Stomach (tissue), 8 donors: ENCODE measurements at regions not wholly inside any gene's neighbourhood (a gene's known extent, or its start where the extent isn't known, plus 50 kb on each side); places are given as distances from the start of the nearest gene placed in this dataset.

ENCODE experiments used
- DNase-seq, 2 donors: peaks; one replicate each; pipeline versions ENCODE4 v3.0.0 to v3.0.0-alpha.2; 2013 to 2019
- H3K27ac ChIP-seq, 5 donors: fragments of 200-600 bp in 4 of 5; sonication (generic) in 4 of 5; one replicate each; pipeline ENCODE4 v1.5.1; 2013 to 2019; ENCODE audit warnings: mild to moderate bottlenecking in 1 of 5, moderate library complexity in 1 of 5
- H3K27me3 ChIP-seq, 3 donors: fragments of 200-600 bp; sonication (generic); one replicate each; pipeline ENCODE4 v1.5.1; 2017 to 2019; ENCODE audit warnings: mixed run types in 1 of 3
- H3K36me3 ChIP-seq, 4 donors: fragments of 200-600 bp; sonication (generic); 1 replicate in 3 of 4; 2 replicates in 1 of 4; pipeline ENCODE4 v1.5.1; 2016 to 2019
- H3K4me1 ChIP-seq, 4 donors: fragments of 200-600 bp; sonication (generic); one replicate each; pipeline ENCODE4 v1.5.1; 2016 to 2019
- H3K4me3 ChIP-seq, 4 donors: fragments of 200-600 bp; sonication (generic) in 3 of 4; one replicate each; pipeline ENCODE4 v1.5.1; 2016 to 2019; ENCODE audit warnings: mild to moderate bottlenecking in 1 of 4
- H3K9me3 ChIP-seq, 4 donors: fragments of 200-600 bp; sonication (generic); one replicate each; pipeline ENCODE4 v1.5.1; 2016 to 2019
- CTCF ChIP-seq, 7 experiments: fragments of 450-650 bp in 4 of 7; fragments of 200-600 bp in 3 of 7; sonication (generic) in 3 of 7; IDR thresholded peaks; one replicate each; pipeline ENCODE4 v1.5.1; 2016 to 2019; ENCODE audit warnings: antibody characterized with exemption in 7 of 7, control low read depth in 2 of 7, mild to moderate bottlenecking in 1 of 7
- EP300 ChIP-seq: sonication (generic); formaldehyde crosslinking; IDR thresholded peaks from one replicate; pipeline ENCODE4 v1.6.1; 2017; ENCODE audit warnings: antibody characterized with exemption
- POLR2A ChIP-seq, 4 donors: fragments of 450-650 bp; IDR thresholded peaks; one replicate each; pipeline ENCODE4 v1.6.1; 2016; ENCODE audit warnings: antibody characterized with exemption in 4 of 4, control low read depth in 2 of 4, mild to moderate bottlenecking in 1 of 4, moderate library complexity in 1 of 4
- POLR2AphosphoS5 ChIP-seq, 3 donors: sonication (generic); formaldehyde crosslinking; IDR thresholded peaks; one replicate each; pipeline ENCODE4 v1.6.1; 2016; ENCODE audit warnings: antibody characterized with exemption in 3 of 3
- WGBS, 5 donors: extraction: QIAGEN DNeasy Blood & Tissue Kit in 3 of 5; methylation state at CpG; one replicate each; pipeline versions ENCODE4 v1.1.5 to v1.1.7; 2013 to 2018; 5-methylcytosine and 5-hydroxymethylcytosine counted together
- intact Hi-C: fragments of 100-400 bp; cut with DNase I; formaldehyde crosslinking; loops from one replicate; pipeline ENCODE4 v1.15.1; 2023; ENCODE audit warnings: low total_unique reads
- donor health status: healthy with polysubstance abuse.
- donor health status: Bipolar disorder and iron deficiency.
- donor health status: healthy.

DNA sequence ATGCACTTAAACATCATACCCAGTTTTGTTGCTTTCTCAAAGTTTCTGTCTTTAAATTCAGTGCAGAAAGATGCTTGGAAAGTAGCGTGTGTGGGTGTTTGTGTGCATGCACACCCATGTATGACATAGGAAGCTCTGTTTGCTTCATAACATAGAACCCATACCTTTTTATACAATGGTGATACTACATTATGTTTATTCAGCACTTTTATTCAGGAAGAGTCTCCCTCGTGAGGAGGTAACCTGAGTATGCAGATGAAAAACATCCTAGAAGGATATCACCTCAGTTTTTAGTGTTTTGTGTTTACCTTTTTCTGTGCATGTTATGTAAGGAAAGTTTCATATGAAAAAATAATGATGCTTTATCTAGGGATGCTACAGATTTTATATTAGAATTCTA lies 111.2 kb downstream of the SST start:
- H3K9me3 ChIP-seq: no peaks in the 10 kb centered on the region
- TF ChIP-seq POLR2AphosphoS5 (IDR thresholded peaks at IDR 0.05): no peak
- no peak for TF ChIP-seq EP300
- TF ChIP-seq CTCF (IDR thresholded peaks at IDR 0.05): no peak
- no peak for TF ChIP-seq POLR2A (IDR thresholded peaks at IDR 0.05)
- H3K4me3 ChIP-seq: no peak overlapping the region
- H3K36me3 ChIP-seq: no peaks in the 10 kb centered on the region
- H3K27me3 ChIP-seq: no peaks in the 10 kb centered on the region
- no peaks in the 10 kb centered on the region for H3K4me1 ChIP-seq
- DNase-seq: no peak
- intact Hi-C loops: no loop called here
- no peak overlapping the region for H3K27ac ChIP-seq
- 58 to 73% (median 68%) methylated on average over 2 of the region's 2 CpGs for WGBS, 5 donors

DNA sequence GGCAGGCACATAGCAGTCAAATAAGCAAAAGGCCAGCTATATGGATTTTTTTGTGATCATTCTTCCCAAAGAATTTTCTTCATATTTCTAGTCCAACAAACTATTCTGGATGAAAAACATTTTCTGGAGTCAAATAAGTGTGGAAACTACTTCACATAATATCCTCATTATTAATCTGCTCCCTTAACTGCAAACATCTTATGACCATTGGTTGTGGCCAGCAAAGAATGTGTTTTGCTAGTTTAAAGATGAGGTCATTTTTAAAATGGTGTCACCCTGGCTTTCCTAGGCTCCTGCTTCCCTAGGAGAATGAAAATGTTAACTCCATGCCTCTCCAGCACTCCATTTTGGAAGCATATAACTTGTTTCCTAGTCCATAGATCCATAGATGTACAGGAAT lies 118.8 kb downstream of the SST start:
- no peak for TF ChIP-seq CTCF (IDR thresholded peaks at IDR 0.05)
- no peak for TF ChIP-seq POLR2A (IDR thresholded peaks at IDR 0.05)
- no peak for TF ChIP-seq EP300
- no peak for TF ChIP-seq POLR2AphosphoS5 (IDR thresholded peaks at IDR 0.05)
- H3K36me3 ChIP-seq: no peaks in the 10 kb centered on the region
- no peak for DNase-seq
- intact Hi-C loops: no loop called here
- no peaks in the 10 kb centered on the region for H3K9me3 ChIP-seq
- H3K27me3 ChIP-seq: no peaks in the 10 kb centered on the region
- H3K4me3 ChIP-seq: no peak overlapping the region
- no peaks in the 10 kb centered on the region for H3K4me1 ChIP-seq
- H3K27ac ChIP-seq: no peak overlapping the region

- Histone ChIP-seq H3K27ac (no peak overlapping the region), H3K4me1 (no peaks in the 10 kb centered on the region), H3K27me3 (no peaks in the 10 kb centered on the region), H3K36me3 (no peaks in the 10 kb centered on the region), H3K9me3 (no peaks in the 10 kb centered on the region), H3K4me3 (no peak overlapping the region)
- 75 to 93% (median 90%) methylated on average over 1 of the region's 1 CpG for WGBS, 5 donors
- intact Hi-C loops: no loop called here
- TF ChIP-seq POLR2AphosphoS5 (IDR thresholded peaks at IDR 0.05): no peak
- no peak for TF ChIP-seq CTCF (IDR thresholded peaks at IDR 0.05)
- TF ChIP-seq EP300: no peak
- TF ChIP-seq POLR2A (IDR thresholded peaks at IDR 0.05): no peak
- no peak for DNase-seq
Observed at GRCh38 chr3:187550446-187550845, 119.7 kb downstream of the SST start.

- no peaks in the 10 kb centered on the region for H3K9me3 ChIP-seq
- H3K27ac ChIP-seq: no peak overlapping the region
- no peak overlapping the region for H3K4me3 ChIP-seq
- no peaks in the 10 kb centered on the region for H3K27me3 ChIP-seq
- no peaks in the 10 kb centered on the region for H3K4me1 ChIP-seq
- DNase-seq: no peak
- WGBS, 5 donors: 90 to 95% (median 94%) methylated on average over 5 of the region's 5 CpGs
- intact Hi-C loops: no loop called here
- no peaks in the 10 kb centered on the region for H3K36me3 ChIP-seq
- TF ChIP-seq EP300 (no peak), POLR2A (IDR thresholded peaks at IDR 0.05) (no peak), CTCF (IDR thresholded peaks at IDR 0.05) (no peak), POLR2AphosphoS5 (IDR thresholded peaks at IDR 0.05) (no peak)
Observed at GRCh38 chr3:187545366-187545765, 124.8 kb downstream of the SST start.
